Epithelial cell of esophagus (primary cell): ENCODE measurements at regions not wholly inside any gene's neighbourhood (a gene's known extent, or its start where the extent isn't known, plus 50 kb on each side); places are given as distances from the start of the nearest gene placed in this dataset.

ENCODE experiments used
- DNase-seq: peaks from one replicate; pipeline ENCODE4 v3.0.0; 2010; ENCODE audit warnings: low read depth
- H3K4me3 ChIP-seq: 2 replicates; pipeline ENCODE4 v1.5.1; 2011; ENCODE audit warnings: mild to moderate bottlenecking, low read length, control low read depth
- CTCF ChIP-seq: IDR thresholded peaks from 2 replicates; pipeline ENCODE4 v1.5.1; 2011; ENCODE audit warnings: low read depth, mild to moderate bottlenecking, low read length, control low read depth, inconsistent platforms; ENCODE audit not compliant: insufficient read depth; ENCODE audit errors: missing control alignments

DNA sequence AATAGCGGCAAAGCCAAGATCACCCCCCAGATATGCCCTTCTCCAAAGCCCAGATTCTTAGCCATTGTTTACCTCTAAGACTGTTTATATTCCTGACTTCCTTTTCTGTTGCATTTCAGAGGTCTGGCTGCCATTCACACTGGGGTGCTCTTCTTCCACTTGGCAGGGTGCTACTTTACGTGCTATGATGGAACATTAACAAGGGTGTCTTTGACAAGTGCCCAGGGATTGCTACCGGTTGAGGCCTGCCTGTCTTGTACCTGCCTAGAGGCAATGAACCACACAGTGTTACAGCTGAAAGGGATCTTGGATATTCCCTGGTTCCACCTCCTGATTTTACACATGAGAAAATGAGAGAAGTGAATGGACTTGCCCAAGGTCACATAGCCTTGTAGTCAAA is 352.1 kb upstream of the KIF2A start:
- peak; percentile 12 for DNase-seq
- TF ChIP-seq CTCF: no peak
- no peak overlapping the region for H3K4me3 ChIP-seq

DNA sequence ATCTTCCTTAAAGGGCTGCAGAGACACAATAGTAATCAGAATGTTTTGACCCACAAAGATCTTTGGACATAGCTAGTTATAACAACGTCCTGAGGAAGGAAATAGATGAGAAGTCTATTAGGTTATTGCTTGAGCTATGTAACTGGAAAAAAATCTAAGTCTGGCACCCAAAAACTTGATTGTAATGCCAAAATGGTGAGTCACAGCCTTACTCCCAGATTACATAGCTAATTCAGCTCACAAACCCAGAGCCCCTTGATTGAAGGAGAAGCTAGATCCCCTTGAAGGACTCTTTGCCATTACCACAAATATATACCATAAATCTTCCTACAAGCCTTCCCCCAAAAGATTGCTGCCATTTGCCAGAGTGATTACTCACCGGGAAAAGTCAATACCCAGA is 341.8 kb upstream of the KIF2A start:
- DNase-seq: peak; percentile 38
- no peak for TF ChIP-seq CTCF
- no peak overlapping the region for H3K4me3 ChIP-seq

- H3K4me3 ChIP-seq: no peak overlapping the region
- peak; percentile 38 for DNase-seq
- TF ChIP-seq CTCF: no peak
Observed at GRCh38 chr5:61965069-61965468, 340.9 kb upstream of the KIF2A start.

DNA sequence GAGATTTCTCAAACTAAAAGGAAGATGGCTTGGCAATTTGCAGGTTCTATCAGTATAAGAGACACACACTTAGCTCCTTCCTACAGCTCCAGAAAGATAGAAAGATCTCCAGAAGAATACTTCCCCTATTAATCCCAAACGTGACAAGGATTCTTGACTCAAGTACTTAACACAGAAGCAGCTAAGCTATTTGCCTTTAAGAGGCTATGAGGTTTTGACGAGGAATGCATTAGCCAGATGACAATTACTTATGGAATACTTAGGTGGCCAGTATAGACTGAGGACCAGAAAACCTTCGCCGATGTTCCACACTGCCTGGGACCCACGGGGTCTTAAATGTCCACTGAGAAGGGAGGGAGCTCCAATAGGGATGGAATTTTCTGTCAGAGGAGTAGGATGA is 340.5 kb upstream of the KIF2A start:
- TF ChIP-seq CTCF: no peak
- DNase-seq: no peak

GRCh38 chr5:61966296-61966955 is 339.6 kb upstream of the KIF2A start:
- no peak for DNase-seq
- no peak overlapping the region for H3K4me3 ChIP-seq
- no peak for TF ChIP-seq CTCF

More for the DNA sequence above, 340.5 kb upstream of the KIF2A start:
- H3K4me3 ChIP-seq: no peak overlapping the region

DNA sequence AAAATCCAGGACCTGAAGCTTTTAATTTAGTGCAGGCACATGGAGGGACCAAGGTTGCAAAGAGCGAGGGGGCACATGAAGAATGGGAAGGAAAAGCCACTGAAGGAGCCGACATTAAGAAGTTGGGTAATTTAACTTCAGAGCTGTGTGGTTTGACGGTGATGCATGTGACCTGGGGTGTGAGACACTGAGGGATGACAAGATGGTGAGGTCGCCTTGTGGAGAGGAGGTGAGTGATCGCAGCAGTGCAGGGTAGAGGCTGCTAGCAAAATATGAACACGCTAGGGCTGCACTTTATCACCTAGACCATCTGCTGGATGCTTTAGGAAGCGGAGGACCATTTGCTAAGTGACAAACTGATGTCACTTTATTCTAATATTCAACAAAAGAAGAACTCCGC is 339.0 kb upstream of the KIF2A start:
- peak; percentile 39 for DNase-seq
- no peak overlapping the region for H3K4me3 ChIP-seq
- TF ChIP-seq CTCF: no peak

DNA sequence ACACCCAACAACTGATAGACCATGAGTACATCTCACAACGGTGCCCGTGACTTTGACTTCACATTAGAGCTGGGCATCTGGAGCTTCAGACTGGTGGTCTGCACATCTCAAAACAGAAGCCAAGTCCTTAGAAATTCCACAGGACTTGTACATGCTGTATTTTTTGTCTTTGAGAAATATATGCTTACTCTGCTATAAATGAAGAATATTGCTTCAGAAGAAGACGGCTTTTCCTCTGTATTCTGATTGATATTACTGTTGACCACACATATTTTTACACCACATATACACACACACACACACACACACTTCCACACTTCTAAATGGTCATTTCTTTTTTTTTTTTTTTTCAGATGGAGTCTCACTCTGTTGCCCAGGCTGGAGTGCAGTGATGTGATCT is 338.3 kb upstream of the KIF2A start:
- TF ChIP-seq CTCF: no peak
- no peak for DNase-seq
- no peak overlapping the region for H3K4me3 ChIP-seq
